ENCODE measurements at regions not wholly inside any gene's neighbourhood (a gene's known extent, or its start where the extent isn't known, plus 50 kb on each side); places are given as distances from the start of the nearest gene placed in this dataset.

GRCh38 chr4:121526509-121526908 is 145.7 kb upstream of the QRFPR start:
- DNase-seq (ENCODE audit: insufficient read length, low spot score) (no peak), FAIRE-seq (no peak)

- DNase-seq (ENCODE audit: insufficient read length, low spot score), result no peak
- FAIRE-seq, result no peak
These were observed 138.5 kb upstream of the QRFPR start for GRCh38 chr4:121519236-121519838.

- FAIRE-seq, result no peak
These were observed 136.4 kb upstream of the QRFPR start for GRCh38 chr4:121517241-121517640.

GRCh38 chr4:121514443-121514842 is 133.6 kb upstream of the QRFPR start:
- no peak for DNase-seq (ENCODE audit: insufficient read length, low spot score)

More at GRCh38 chr4:121517241-121517640, 136.4 kb upstream of the QRFPR start:
- DNase-seq (ENCODE audit: insufficient read length, low spot score), result no peak

GRCh38 chr4:121510341-121510874 is 129.6 kb upstream of the QRFPR start:
- FAIRE-seq (no peak), DNase-seq (ENCODE audit: insufficient read length, low spot score) (no peak)

More at GRCh38 chr4:121514443-121514842, 133.6 kb upstream of the QRFPR start:
- no peak for FAIRE-seq

- FAIRE-seq (no peak), DNase-seq (ENCODE audit: insufficient read length, low spot score) (no peak)
These were observed 104.5 kb upstream of the QRFPR start for GRCh38 chr4:121485190-121485804.

- DNase-seq (ENCODE audit: insufficient read length, low spot score) (peak; percentile 5), FAIRE-seq (no peak)
These were observed 103.8 kb upstream of the QRFPR start for GRCh38 chr4:121484633-121485032.

GRCh38 chr4:121479808-121480207 is 99.0 kb upstream of the QRFPR start:
- peak; percentile 58 for FAIRE-seq

GRCh38 chr4:121477480-121477879 is 96.7 kb upstream of the QRFPR start:
- no peak for DNase-seq (ENCODE audit: insufficient read length, low spot score)
- no peak for FAIRE-seq

More at GRCh38 chr4:121479808-121480207, 99.0 kb upstream of the QRFPR start:
- no peak for DNase-seq (ENCODE audit: insufficient read length, low spot score)

GRCh38 chr4:121477079-121477478 is 96.3 kb upstream of the QRFPR start:
- DNase-seq (ENCODE audit: insufficient read length, low spot score) (no peak), FAIRE-seq (no peak)

- DNase-seq (ENCODE audit: insufficient read length, low spot score), result no peak
- no peak for FAIRE-seq
These were observed 92.3 kb upstream of the QRFPR start for GRCh38 chr4:121472937-121473721.

GRCh38 chr4:121464854-121465253 is 84.0 kb upstream of the QRFPR start:
- no peak for DNase-seq (ENCODE audit: insufficient read length, low spot score)
- FAIRE-seq, result no peak

- DNase-seq (ENCODE audit: insufficient read length, low spot score) (peak; percentile 27), FAIRE-seq (no peak)
These were observed 81.9 kb upstream of the QRFPR start for GRCh38 chr4:121462660-121463261.

GRCh38 chr4:121459026-121459425 is 78.2 kb upstream of the QRFPR start:
- DNase-seq (ENCODE audit: insufficient read length, low spot score) (no peak), FAIRE-seq (no peak)

GRCh38 chr4:121457278-121457875 is 76.6 kb upstream of the QRFPR start:
- no peak for DNase-seq (ENCODE audit: insufficient read length, low spot score)
- FAIRE-seq, result no peak

- DNase-seq (ENCODE audit: insufficient read length, low spot score), result no peak
- no peak for FAIRE-seq
These were observed 74.5 kb upstream of the QRFPR start for GRCh38 chr4:121455285-121455684.

GRCh38 chr4:121454251-121454979 is 73.6 kb upstream of the QRFPR start:
- no peak for FAIRE-seq
- DNase-seq (ENCODE audit: insufficient read length, low spot score), result no peak

GRCh38 chr4:121451310-121451709 is 70.5 kb upstream of the QRFPR start:
- no peak for FAIRE-seq
- no peak for DNase-seq (ENCODE audit: insufficient read length, low spot score)

GRCh38 chr4:121449416-121449815 is 68.6 kb upstream of the QRFPR start:
- DNase-seq (ENCODE audit: insufficient read length, low spot score) (no peak), FAIRE-seq (no peak)

- DNase-seq (ENCODE audit: insufficient read length, low spot score) (no peak), FAIRE-seq (no peak)
These were observed 67.4 kb upstream of the QRFPR start for GRCh38 chr4:121448231-121448630.
